GM12878 (cell line): ENCODE measurements at regions not wholly inside any gene's neighbourhood (a gene's known extent, or its start where the extent isn't known, plus 50 kb on each side); places are given as distances from the start of the nearest gene placed in this dataset.

ENCODE experiments used
- BHLHE40 ChIP-seq, 2 experiments: fragments of 450-650 bp in 1 of 2; IDR thresholded peaks; 2 replicates each; pipeline ENCODE4 v1.6.1; 2011 to 2017; ENCODE audit warnings: low read depth in 2 of 2, borderline replicate concordance in 1 of 2, improper control_type of control experiment in 1 of 2, low read length in 1 of 2, mild to moderate bottlenecking in 1 of 2
- CREM ChIP-seq: IDR thresholded peaks from 2 replicates; pipeline ENCODE4 v1.6.1; 2014; ENCODE audit warnings: antibody characterized with exemption, low read depth
- DPF2 ChIP-seq: fragments of 450-650 bp; IDR thresholded peaks from 2 replicates; pipeline ENCODE4 v1.6.1; 2017; ENCODE audit warnings: mild to moderate bottlenecking
- FOXK2 ChIP-seq: fragments of 450-650 bp; IDR thresholded peaks from 2 replicates; pipeline ENCODE4 v1.6.1; 2017; ENCODE audit warnings: mild to moderate bottlenecking, moderate library complexity
- PAX5 ChIP-seq: IDR thresholded peaks from 2 replicates; pipeline ENCODE4 v1.6.1; 2011; ENCODE audit warnings: low read depth, low read length, borderline replicate concordance
- POLR2A ChIP-seq: IDR thresholded peaks from 2 replicates; pipeline ENCODE4 v1.6.1; 2011; ENCODE audit warnings: low read depth, mild to moderate bottlenecking, low read length
- POLR2AphosphoS5 ChIP-seq: IDR thresholded peaks from 2 replicates; pipeline ENCODE4 v1.6.1; 2011; ENCODE audit warnings: mild to moderate bottlenecking, low read length, inconsistent platforms
- SREBF2 ChIP-seq: IDR thresholded peaks from 2 replicates; pipeline ENCODE4 v1.6.1; 2012; ENCODE audit warnings: mild to moderate bottlenecking, low read length
- ZBED1 ChIP-seq: IDR thresholded peaks from 2 replicates; pipeline ENCODE4 v1.6.1; 2016; ENCODE audit warnings: borderline replicate concordance
- TF ChIP-seq, protein P1 (sequence below), 3 experiments: IDR thresholded peaks in 2 of 3; conservative IDR thresholded peaks in 1 of 3; 2 replicates each; pipeline ENCODE4 v1.5.1; 2011; ENCODE audit warnings: low read depth in 3 of 3, low read length in 3 of 3, mild to moderate bottlenecking in 3 of 3, control low read depth in 2 of 3, moderate library complexity in 2 of 3, inconsistent platforms in 1 of 3, mixed read lengths in 1 of 3; ENCODE audit not compliant: control insufficient read depth in 2 of 3, insufficient read depth in 1 of 3; ENCODE audit errors: extremely low read depth in 1 of 3
- TF ChIP-seq, protein P2 (sequence below): fragments of 450-650 bp; IDR thresholded peaks from 2 replicates; pipeline ENCODE4 v1.6.1; 2016; ENCODE audit warnings: mild to moderate bottlenecking

DNA sequence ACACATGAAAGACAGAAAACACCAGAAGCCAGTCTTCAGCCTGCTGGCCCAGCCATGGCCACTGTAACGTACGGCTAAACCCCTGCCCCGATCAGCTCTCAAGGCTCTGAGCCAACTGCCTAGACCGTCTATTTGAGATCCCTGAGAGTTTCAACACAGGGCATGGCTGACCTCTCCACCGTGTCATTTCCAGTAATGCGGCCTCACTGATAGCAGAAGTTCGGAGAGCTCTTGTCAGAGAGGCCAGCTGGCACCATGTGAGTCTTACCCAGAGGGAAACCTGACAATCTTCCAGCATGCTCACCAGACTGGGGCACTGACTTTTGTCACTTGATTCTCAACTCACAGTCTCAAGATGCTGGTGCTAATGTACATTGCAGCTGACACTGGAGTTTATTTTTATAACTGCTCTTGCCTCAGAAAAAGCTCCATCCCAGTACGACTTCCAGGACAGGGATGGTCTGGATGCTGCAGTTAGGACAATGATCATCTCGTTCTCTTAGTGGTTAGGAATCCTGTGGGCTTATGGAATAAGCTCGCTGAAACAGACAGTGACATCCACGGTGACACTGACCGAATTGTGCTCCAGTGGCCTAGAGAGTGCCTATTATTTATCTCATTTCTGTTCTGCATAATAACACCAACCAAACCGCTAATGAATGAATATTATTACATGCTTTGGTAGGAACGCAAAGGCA is 372.7 kb downstream of the ICE1 start:
- TF ChIP-seq, protein P1, sequence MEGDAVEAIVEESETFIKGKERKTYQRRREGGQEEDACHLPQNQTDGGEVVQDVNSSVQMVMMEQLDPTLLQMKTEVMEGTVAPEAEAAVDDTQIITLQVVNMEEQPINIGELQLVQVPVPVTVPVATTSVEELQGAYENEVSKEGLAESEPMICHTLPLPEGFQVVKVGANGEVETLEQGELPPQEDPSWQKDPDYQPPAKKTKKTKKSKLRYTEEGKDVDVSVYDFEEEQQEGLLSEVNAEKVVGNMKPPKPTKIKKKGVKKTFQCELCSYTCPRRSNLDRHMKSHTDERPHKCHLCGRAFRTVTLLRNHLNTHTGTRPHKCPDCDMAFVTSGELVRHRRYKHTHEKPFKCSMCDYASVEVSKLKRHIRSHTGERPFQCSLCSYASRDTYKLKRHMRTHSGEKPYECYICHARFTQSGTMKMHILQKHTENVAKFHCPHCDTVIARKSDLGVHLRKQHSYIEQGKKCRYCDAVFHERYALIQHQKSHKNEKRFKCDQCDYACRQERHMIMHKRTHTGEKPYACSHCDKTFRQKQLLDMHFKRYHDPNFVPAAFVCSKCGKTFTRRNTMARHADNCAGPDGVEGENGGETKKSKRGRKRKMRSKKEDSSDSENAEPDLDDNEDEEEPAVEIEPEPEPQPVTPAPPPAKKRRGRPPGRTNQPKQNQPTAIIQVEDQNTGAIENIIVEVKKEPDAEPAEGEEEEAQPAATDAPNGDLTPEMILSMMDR (IDR thresholded peaks at IDR 0.05 in 2 of 3, conservative IDR thresholded peaks at IDR 0.05 in 1 of 3; ENCODE audit: control insufficient read depth in 2 of 3, extremely low read depth in 1 of 3, insufficient read depth in 1 of 3, low read depth in 3 of 3, low read length in 3 of 3), result no peak
- no peak for TF ChIP-seq BHLHE40 (IDR thresholded peaks at IDR 0.05; ENCODE audit: borderline replicate concordance in 1 of 2, low read depth in 2 of 2, low read length in 1 of 2)
- no peak for TF ChIP-seq ZBED1
- TF ChIP-seq CREM, result no peak
- TF ChIP-seq POLR2AphosphoS5, result no peak
- TF ChIP-seq, protein P2, sequence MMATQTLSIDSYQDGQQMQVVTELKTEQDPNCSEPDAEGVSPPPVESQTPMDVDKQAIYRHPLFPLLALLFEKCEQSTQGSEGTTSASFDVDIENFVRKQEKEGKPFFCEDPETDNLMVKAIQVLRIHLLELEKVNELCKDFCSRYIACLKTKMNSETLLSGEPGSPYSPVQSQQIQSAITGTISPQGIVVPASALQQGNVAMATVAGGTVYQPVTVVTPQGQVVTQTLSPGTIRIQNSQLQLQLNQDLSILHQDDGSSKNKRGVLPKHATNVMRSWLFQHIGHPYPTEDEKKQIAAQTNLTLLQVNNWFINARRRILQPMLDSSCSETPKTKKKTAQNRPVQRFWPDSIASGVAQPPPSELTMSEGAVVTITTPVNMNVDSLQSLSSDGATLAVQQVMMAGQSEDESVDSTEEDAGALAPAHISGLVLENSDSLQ, result no peak
- no peak for TF ChIP-seq POLR2A
- TF ChIP-seq DPF2, result no peak
- TF ChIP-seq FOXK2, result no peak
- TF ChIP-seq PAX5, result no peak
- TF ChIP-seq SREBF2, result no peak
